Tibial nerve (tissue), 4 donors: ENCODE measurements at regions not wholly inside any gene's neighbourhood (a gene's known extent, or its start where the extent isn't known, plus 50 kb on each side); places are given as distances from the start of the nearest gene placed in this dataset.

ENCODE experiments used
- EP300 ChIP-seq, 2 donors: sonication (generic); formaldehyde crosslinking; IDR thresholded peaks; one replicate each; pipeline ENCODE4 v1.6.1; 2017; ENCODE audit warnings: antibody characterized with exemption in 2 of 2, mild to moderate bottlenecking in 1 of 2
- TF ChIP-seq, protein P1 (sequence below), 5 experiments: fragments of 200-600 bp in 3 of 5; fragments of 450-650 bp in 2 of 5; sonication (generic) in 3 of 5; IDR thresholded peaks; one replicate each; pipeline ENCODE4 v1.5.1; 2016 to 2019; ENCODE audit warnings: antibody characterized with exemption in 5 of 5, mild to moderate bottlenecking in 3 of 5, moderate library complexity in 2 of 5

DNA sequence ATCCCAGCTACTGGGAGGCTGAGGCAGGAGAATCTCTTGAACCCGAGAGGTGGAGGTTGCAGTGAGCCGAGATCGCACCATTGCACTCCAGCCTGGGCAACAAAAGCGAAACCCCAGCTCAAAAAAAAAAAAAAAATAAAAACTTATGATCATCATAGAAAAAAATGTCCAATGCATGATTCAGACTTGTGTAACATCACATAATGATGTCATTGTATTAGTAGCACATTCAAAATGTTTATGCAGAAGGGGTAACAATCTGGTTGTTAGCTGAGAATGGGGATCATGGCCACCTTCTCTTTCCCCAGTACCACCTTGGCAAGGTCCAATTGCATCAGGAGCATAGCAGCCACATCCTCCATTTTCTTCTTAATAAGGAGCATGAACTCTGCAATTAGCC, 137.6 kb upstream of the MARCKS start:
- TF ChIP-seq, protein P1, sequence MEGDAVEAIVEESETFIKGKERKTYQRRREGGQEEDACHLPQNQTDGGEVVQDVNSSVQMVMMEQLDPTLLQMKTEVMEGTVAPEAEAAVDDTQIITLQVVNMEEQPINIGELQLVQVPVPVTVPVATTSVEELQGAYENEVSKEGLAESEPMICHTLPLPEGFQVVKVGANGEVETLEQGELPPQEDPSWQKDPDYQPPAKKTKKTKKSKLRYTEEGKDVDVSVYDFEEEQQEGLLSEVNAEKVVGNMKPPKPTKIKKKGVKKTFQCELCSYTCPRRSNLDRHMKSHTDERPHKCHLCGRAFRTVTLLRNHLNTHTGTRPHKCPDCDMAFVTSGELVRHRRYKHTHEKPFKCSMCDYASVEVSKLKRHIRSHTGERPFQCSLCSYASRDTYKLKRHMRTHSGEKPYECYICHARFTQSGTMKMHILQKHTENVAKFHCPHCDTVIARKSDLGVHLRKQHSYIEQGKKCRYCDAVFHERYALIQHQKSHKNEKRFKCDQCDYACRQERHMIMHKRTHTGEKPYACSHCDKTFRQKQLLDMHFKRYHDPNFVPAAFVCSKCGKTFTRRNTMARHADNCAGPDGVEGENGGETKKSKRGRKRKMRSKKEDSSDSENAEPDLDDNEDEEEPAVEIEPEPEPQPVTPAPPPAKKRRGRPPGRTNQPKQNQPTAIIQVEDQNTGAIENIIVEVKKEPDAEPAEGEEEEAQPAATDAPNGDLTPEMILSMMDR (IDR thresholded peaks at IDR 0.05): no peak
- TF ChIP-seq EP300 (IDR thresholded peaks at IDR 0.05): no peak
